Progenitor cell of endocrine pancreas (in vitro differentiated cells): ENCODE measurements at regions not wholly inside any gene's neighbourhood (a gene's known extent, or its start where the extent isn't known, plus 50 kb on each side); places are given as distances from the start of the nearest gene placed in this dataset.

Source experiments
- DNase-seq: peaks from one replicate; pipeline ENCODE4 v3.0.0; 2021; ENCODE audit warnings: low spot score; ENCODE audit not compliant: unreplicated experiment
- H3K27ac Mint-ChIP-seq: 2 replicates; pipeline ENCODE4 v1.8.0; 2021; ENCODE audit warnings: mild to moderate bottlenecking, moderate library complexity, mixed read lengths
- H3K27me3 Mint-ChIP-seq: 2 replicates; pipeline ENCODE4 v1.8.0; 2021; ENCODE audit warnings: mixed read lengths
- H3K36me3 Mint-ChIP-seq: 2 replicates; pipeline ENCODE4 v1.8.0; 2022; ENCODE audit warnings: mixed read lengths; ENCODE audit not compliant: insufficient read depth
- H3K4me1 Mint-ChIP-seq: 2 replicates; pipeline ENCODE4 v1.8.0; 2021; ENCODE audit warnings: low read depth, mixed read lengths
- H3K4me3 Mint-ChIP-seq: 2 replicates; pipeline ENCODE4 v1.8.0; 2021; ENCODE audit warnings: low read depth, mild to moderate bottlenecking, moderate library complexity, mixed read lengths
- H3K9me3 Mint-ChIP-seq: 2 replicates; pipeline ENCODE4 v1.8.0; 2021; ENCODE audit warnings: low read depth, mixed read lengths
- TF ChIP-seq, protein P1 (sequence below): fragments of 200-600 bp; sonication (generic); IDR thresholded peaks from one replicate; pipeline ENCODE4 v1.5.0; 2021; ENCODE audit warnings: antibody characterized with exemption, mild to moderate bottlenecking; ENCODE audit not compliant: unreplicated experiment

DNA sequence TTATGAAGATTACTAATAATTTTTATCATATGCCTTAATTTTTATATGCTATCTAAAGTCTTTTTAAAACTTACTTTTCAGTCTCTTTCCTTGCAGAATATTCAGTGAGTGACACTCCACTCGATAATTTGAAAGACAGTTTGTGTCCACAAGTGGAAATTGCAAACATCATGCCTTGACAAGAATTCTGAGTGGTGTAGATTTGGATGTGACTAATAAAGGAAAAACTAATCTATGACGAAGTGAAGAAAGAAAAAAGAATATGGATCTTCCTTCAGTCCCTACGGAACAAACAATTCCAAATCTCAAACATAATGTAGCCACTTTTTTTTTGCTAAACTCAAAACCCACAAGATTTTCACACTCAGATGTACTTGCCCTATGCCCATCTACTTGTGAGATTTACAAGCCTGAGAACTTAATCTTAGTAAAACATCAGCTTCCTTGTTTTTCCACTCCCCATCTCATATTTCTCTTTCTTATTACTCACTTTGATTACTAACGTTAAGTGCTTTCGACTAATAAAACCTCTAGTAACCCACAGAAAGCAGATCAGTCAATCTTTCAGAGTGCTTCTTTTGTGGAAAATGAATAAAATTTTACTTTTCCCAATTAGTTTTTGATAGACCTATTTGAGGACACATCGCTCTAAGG, 1155.8 kb downstream of the GRIK2 start:
- H3K27me3 Mint-ChIP-seq: no peaks in the 10 kb centered on the region
- no peak overlapping the region for H3K4me3 Mint-ChIP-seq
- no peak overlapping the region for H3K27ac Mint-ChIP-seq
- no peak for DNase-seq
- TF ChIP-seq, protein P1, sequence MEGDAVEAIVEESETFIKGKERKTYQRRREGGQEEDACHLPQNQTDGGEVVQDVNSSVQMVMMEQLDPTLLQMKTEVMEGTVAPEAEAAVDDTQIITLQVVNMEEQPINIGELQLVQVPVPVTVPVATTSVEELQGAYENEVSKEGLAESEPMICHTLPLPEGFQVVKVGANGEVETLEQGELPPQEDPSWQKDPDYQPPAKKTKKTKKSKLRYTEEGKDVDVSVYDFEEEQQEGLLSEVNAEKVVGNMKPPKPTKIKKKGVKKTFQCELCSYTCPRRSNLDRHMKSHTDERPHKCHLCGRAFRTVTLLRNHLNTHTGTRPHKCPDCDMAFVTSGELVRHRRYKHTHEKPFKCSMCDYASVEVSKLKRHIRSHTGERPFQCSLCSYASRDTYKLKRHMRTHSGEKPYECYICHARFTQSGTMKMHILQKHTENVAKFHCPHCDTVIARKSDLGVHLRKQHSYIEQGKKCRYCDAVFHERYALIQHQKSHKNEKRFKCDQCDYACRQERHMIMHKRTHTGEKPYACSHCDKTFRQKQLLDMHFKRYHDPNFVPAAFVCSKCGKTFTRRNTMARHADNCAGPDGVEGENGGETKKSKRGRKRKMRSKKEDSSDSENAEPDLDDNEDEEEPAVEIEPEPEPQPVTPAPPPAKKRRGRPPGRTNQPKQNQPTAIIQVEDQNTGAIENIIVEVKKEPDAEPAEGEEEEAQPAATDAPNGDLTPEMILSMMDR: no peak
- H3K4me1 Mint-ChIP-seq: no peaks in the 10 kb centered on the region
- no peaks in the 10 kb centered on the region for H3K36me3 Mint-ChIP-seq
- peaks cover 3% of the 10 kb centered on the region for H3K9me3 Mint-ChIP-seq

DNA sequence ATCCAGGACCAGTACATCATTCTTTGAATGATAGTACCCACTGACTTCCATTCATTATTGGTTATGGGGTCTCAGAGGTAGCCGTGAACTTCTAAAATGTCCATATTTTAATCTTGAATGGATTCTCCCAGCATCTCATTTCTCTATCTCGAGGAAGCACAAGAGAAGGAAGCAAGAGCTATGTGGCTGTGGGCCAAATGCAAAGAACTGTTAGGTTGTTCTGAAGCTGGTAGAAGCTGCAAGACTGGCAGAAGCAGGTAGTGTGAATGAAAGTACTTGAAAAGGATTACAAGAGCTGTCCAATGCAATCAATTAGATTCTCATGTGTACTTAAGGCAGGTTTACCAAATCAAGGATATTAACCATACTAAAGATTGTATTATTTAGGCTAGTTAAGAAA, 1131.8 kb downstream of the GRIK2 start:
- Mint-ChIP-seq H3K4me1 (no peaks in the 10 kb centered on the region), H3K9me3 (no peaks in the 10 kb centered on the region), H3K4me3 (no peak overlapping the region), H3K27ac (no peak overlapping the region), H3K27me3 (no peaks in the 10 kb centered on the region), H3K36me3 (no peaks in the 10 kb centered on the region)
- TF ChIP-seq, protein P1: no peak
- no peak for DNase-seq

DNA sequence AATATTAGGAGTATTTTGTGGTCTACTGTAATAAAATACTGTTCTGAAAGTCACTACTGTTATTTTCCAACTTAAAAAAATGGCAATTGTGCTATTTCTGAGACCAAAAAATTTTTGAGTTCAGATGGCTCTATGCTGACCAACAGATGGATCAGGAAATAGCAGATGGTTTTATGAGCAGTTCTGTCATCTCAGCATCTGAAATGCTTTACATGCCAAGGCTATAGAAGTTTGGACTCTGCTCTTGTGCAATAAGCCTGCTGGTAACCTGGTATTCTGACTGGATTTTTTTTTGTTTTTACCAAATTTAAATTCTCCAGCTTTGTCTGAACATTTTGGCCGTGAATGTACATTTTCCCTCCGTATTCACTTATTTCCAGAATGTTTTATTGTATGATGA, 1127.5 kb downstream of the GRIK2 start:
- DNase-seq: no peak
- H3K27ac Mint-ChIP-seq: no peak overlapping the region
- no peaks in the 10 kb centered on the region for H3K9me3 Mint-ChIP-seq
- no peaks in the 10 kb centered on the region for H3K36me3 Mint-ChIP-seq
- TF ChIP-seq, protein P1: no peak
- no peaks in the 10 kb centered on the region for H3K27me3 Mint-ChIP-seq
- H3K4me3 Mint-ChIP-seq: no peak overlapping the region
- H3K4me1 Mint-ChIP-seq: no peaks in the 10 kb centered on the region

DNA sequence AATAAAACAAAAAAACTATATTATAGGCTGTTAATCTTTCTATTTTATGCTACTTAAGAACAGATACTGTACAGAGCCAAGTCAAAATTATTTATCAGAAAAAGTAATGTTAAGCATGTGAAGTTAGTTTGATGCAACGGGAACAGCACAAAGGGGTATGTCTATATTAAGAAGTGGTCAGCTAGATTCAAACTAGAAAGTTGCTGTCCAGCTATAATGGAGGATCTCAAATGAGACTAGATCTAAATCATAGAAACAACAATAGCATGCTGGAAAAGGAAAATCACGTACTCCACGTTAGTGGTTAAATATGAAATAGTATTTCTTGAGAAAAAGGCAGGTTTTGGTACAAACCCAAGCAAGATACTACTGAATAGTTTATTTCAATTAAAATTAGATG, 1124.0 kb downstream of the GRIK2 start:
- DNase-seq: no peak
- no peak overlapping the region for H3K27ac Mint-ChIP-seq
- H3K4me1 Mint-ChIP-seq: no peaks in the 10 kb centered on the region
- H3K9me3 Mint-ChIP-seq: no peaks in the 10 kb centered on the region
- H3K27me3 Mint-ChIP-seq: no peaks in the 10 kb centered on the region
- TF ChIP-seq, protein P1: no peak
- no peak overlapping the region for H3K4me3 Mint-ChIP-seq
- no peaks in the 10 kb centered on the region for H3K36me3 Mint-ChIP-seq

DNA sequence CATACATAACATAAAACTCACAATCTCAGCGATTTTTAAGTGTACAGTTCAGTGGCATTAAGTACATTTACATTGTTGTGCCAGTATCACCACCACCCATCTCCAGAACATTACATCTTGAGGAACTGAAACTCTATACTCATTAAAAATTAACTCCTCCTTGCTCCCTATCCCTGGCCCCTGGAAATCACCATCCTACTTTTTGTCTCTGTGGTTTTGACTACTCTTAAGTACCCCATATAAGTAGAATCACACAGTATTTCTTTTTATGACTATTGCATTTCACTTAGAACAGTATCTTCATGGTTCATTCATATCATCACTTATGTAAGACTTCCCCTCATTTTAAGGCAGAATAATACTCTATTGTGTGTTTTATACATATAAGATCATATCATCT, 1108.1 kb downstream of the GRIK2 start:
- Mint-ChIP-seq H3K27me3 (no peaks in the 10 kb centered on the region), H3K4me3 (no peak overlapping the region), H3K9me3 (peaks cover 16% of the 10 kb centered on the region), H3K27ac (no peak overlapping the region), H3K4me1 (no peaks in the 10 kb centered on the region), H3K36me3 (peaks cover 3% of the 10 kb centered on the region)
- no peak for DNase-seq
- TF ChIP-seq, protein P1: no peak
